ENCODE measurements at regions not wholly inside any gene's neighbourhood (a gene's known extent, or its start where the extent isn't known, plus 50 kb on each side); places are given as distances from the start of the nearest gene placed in this dataset.

- Histone ChIP-seq H3K27ac (no peak overlapping the region), H3K9me3 (no peaks in the 10 kb centered on the region), H3K27me3 (no peaks in the 10 kb centered on the region), H3K4me1 (no peaks in the 10 kb centered on the region), H3K36me3 (replicated peaks in 1 of 2; ENCODE audit: insufficient read depth in 1 of 2, low read depth in 2 of 2) (no peaks in the 10 kb centered on the region), H3K4me3 (no peak overlapping the region)
- 38 to 40% methylated on average over 6 of the region's 6 CpGs for WGBS, 2 donors
- no peak for DNase-seq
- TF ChIP-seq POLR2A (IDR thresholded peaks at IDR 0.05), result no peak
- no peak for ATAC-seq
- intact Hi-C loops (cut with DNase I), result no loop called here
These were observed 203.8 kb downstream of the SOX2 start for GRCh38 chr3:181915551-181915950.

GRCh38 chr3:181916013-181916412 is 204.3 kb downstream of the SOX2 start:
- H3K4me3 ChIP-seq, result no peak overlapping the region
- ATAC-seq (no peak), DNase-seq (no peak)
- 41 to 58% methylated on average over 3 of the region's 3 CpGs for WGBS, 2 donors
- intact Hi-C loops (cut with DNase I), result no loop called here
- H3K4me1 ChIP-seq, result no peaks in the 10 kb centered on the region
- TF ChIP-seq POLR2A (IDR thresholded peaks at IDR 0.05) (no peak), CTCF (IDR thresholded peaks at IDR 0.05) (no peak)
- no peak overlapping the region for H3K27ac ChIP-seq
- no peaks in the 10 kb centered on the region for H3K36me3 ChIP-seq (replicated peaks in 1 of 2; ENCODE audit: insufficient read depth in 1 of 2, low read depth in 2 of 2)
- H3K27me3 ChIP-seq, result no peaks in the 10 kb centered on the region
- no peaks in the 10 kb centered on the region for H3K9me3 ChIP-seq

GRCh38 chr3:181917027-181917426 is 205.3 kb downstream of the SOX2 start:
- H3K4me3 ChIP-seq, result no peak overlapping the region
- intact Hi-C loops (cut with DNase I), result no loop called here
- 73 to 74% methylated on average over 3 of the region's 3 CpGs for WGBS, 2 donors
- peaks cover 0 to 4% of the 10 kb centered on the region in 2 donors for H3K27me3 ChIP-seq
- H3K9me3 ChIP-seq, result no peaks in the 10 kb centered on the region
- no peaks in the 10 kb centered on the region for H3K36me3 ChIP-seq (replicated peaks in 1 of 2; ENCODE audit: insufficient read depth in 1 of 2, low read depth in 2 of 2)
- no peak overlapping the region for H3K27ac ChIP-seq
- no peaks in the 10 kb centered on the region for H3K4me1 ChIP-seq
- TF ChIP-seq POLR2A (IDR thresholded peaks at IDR 0.05), result no peak
- no peak for TF ChIP-seq CTCF (IDR thresholded peaks at IDR 0.05)
- DNase-seq (no peak), ATAC-seq (no peak)

DNA sequence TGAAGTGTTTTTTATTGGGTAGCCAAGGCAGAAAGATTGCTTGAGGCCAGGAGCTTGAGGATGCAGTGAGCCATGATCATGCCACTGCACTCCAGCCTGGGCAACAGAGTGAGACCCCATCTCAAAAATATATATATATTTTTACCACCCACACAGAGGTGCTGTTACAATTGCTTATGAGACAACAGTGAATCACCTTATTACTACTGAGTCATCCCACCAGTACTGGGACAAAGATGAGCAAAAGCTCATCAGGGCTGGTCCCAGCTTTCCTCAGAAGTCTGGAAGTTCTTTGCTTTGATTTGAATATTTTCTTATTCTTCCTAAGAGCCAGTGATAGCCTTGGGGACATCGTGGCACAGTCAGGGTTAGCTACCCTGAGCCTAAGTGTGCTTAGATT is 207.7 kb downstream of the SOX2 start:
- H3K4me1 ChIP-seq, result no peaks in the 10 kb centered on the region
- no peak for DNase-seq
- H3K9me3 ChIP-seq, result no peaks in the 10 kb centered on the region
- H3K27ac ChIP-seq, result no peak overlapping the region
- intact Hi-C loops (cut with DNase I), result no loop called here
- H3K4me3 ChIP-seq, result no peak overlapping the region
- peaks cover 0 to 5% of the 10 kb centered on the region in 2 donors for H3K27me3 ChIP-seq
- no peak for ATAC-seq
- H3K36me3 ChIP-seq (replicated peaks in 1 of 2; ENCODE audit: insufficient read depth in 1 of 2, low read depth in 2 of 2), result no peaks in the 10 kb centered on the region
- TF ChIP-seq POLR2A (IDR thresholded peaks at IDR 0.05) (no peak), CTCF (IDR thresholded peaks at IDR 0.05) (no peak)
- 67 to 70% methylated on average over 1 of the region's 1 CpG for WGBS, 2 donors

DNA sequence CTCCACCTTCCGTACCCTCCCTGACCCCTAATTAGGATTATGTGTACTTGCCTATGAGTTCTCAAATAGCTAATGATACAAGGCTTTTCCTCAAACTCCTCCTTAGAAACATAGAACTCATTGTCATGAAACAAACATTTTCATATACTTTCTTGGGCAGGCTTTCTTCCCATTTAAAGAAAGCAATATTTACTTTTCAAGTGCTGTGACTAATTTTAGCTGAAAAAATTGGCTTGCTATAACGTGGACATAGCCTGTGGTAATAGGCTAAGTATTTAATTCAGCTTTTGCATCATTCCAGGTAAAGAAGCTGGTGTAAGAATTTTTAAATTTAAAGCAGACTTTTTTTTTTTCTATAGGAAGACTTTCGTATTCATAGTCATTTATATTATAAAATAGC is 208.7 kb downstream of the SOX2 start:
- H3K27me3 ChIP-seq, result peaks cover 0 to 5% of the 10 kb centered on the region in 2 donors
- 51 to 60% methylated on average over 3 of the region's 3 CpGs for WGBS, 2 donors
- no peak overlapping the region for H3K27ac ChIP-seq
- no peak for DNase-seq
- H3K9me3 ChIP-seq, result no peaks in the 10 kb centered on the region
- no peak for ATAC-seq
- H3K36me3 ChIP-seq (replicated peaks in 1 of 2; ENCODE audit: insufficient read depth in 1 of 2, low read depth in 2 of 2), result no peaks in the 10 kb centered on the region
- intact Hi-C loops (cut with DNase I), result no loop called here
- no peak for TF ChIP-seq CTCF (IDR thresholded peaks at IDR 0.05)
- no peak for TF ChIP-seq POLR2A (IDR thresholded peaks at IDR 0.05)
- no peak overlapping the region for H3K4me3 ChIP-seq
- H3K4me1 ChIP-seq, result no peaks in the 10 kb centered on the region

All from body of pancreas (tissue), 4 donors.